Coronary artery (tissue), 2 donors: ENCODE measurements at regions not wholly inside any gene's neighbourhood (a gene's known extent, or its start where the extent isn't known, plus 50 kb on each side); places are given as distances from the start of the nearest gene placed in this dataset.

Source experiments
- DNase-seq: peaks from one replicate; pipeline ENCODE4 v3.0.0-alpha.2; 2017; ENCODE audit warnings: low spot score
- H3K27ac ChIP-seq, 2 donors: fragments of 200-600 bp; sonication (generic); one replicate each; pipeline ENCODE4 v1.5.1; 2016 to 2019
- H3K4me3 ChIP-seq: fragments of 200-600 bp; sonication (generic); 2 replicates; pipeline ENCODE4 v1.5.1; 2016; ENCODE audit warnings: mild to moderate bottlenecking, moderate library complexity
- TF ChIP-seq, protein P1 (sequence below): fragments of 200-600 bp; sonication (generic); IDR thresholded peaks from one replicate; pipeline ENCODE4 v1.5.1; 2019; ENCODE audit warnings: antibody characterized with exemption

DNA sequence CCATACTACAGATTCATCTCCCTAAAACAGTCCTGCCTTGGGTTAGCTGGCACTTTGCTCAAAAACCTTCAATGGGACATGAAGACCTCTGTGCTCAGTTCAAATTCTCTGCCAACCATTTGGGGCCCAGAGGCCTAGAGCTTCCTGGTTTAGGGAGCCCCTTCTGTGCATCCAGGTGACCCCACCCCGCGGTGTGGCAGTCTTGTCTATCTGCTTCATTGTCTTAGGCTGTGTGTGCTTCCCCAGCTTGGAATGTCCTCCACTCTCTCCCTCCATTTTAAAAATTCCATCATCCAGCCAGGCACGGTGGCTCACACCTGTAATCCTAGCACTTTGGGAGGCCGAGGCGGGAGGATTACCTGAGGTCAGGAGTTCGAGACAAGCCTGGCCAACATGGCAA lies 99.0 kb upstream of the NEO1 start:
- no peak overlapping the region for H3K4me3 ChIP-seq

DNA sequence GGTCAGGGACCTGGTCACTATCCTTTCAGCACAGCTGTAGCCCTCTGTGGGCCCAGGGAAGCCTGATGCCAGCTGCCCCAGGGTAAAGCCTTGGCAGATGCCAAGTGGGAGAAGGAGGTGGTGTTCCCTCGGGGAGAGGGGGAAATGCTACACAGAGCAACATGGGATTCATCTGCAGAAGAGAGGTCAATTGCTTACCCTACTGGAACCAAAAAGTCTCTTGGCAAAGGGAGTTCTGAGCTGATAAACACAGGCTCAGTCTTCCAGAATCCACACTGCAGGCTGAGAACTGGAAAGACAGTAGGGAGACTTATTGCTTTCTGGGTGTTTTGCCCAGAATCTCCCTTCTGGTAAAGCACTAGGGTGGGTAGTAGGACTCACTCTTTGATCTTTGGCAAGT lies 100.1 kb upstream of the NEO1 start:
- no peak overlapping the region for H3K4me3 ChIP-seq
- DNase-seq, result no peak
- TF ChIP-seq, protein P1, sequence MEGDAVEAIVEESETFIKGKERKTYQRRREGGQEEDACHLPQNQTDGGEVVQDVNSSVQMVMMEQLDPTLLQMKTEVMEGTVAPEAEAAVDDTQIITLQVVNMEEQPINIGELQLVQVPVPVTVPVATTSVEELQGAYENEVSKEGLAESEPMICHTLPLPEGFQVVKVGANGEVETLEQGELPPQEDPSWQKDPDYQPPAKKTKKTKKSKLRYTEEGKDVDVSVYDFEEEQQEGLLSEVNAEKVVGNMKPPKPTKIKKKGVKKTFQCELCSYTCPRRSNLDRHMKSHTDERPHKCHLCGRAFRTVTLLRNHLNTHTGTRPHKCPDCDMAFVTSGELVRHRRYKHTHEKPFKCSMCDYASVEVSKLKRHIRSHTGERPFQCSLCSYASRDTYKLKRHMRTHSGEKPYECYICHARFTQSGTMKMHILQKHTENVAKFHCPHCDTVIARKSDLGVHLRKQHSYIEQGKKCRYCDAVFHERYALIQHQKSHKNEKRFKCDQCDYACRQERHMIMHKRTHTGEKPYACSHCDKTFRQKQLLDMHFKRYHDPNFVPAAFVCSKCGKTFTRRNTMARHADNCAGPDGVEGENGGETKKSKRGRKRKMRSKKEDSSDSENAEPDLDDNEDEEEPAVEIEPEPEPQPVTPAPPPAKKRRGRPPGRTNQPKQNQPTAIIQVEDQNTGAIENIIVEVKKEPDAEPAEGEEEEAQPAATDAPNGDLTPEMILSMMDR, result no peak
- no peak overlapping the region for H3K27ac ChIP-seq

More for the DNA sequence above, 99.0 kb upstream of the NEO1 start:
- no peak overlapping the region for H3K27ac ChIP-seq
- TF ChIP-seq, protein P1, result no peak
- DNase-seq, result no peak

DNA sequence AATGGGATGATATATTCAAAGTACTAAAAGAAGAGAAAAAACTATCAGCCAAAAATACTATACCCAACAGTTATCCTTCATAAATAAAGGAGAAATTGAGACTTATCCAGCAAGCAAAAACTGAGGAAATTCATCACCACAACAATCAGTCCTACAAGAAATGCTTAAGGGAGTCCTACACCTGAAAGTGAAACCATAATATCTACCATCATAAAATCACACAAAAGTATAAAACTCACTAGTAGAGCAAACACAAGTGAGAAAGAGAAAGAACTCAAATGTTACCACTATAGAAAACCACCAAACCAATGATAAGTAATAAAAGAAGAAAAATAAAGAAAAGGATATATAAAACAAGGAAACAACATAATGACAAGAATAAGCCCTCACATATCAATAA lies 103.6 kb upstream of the NEO1 start:
- H3K4me3 ChIP-seq, result no peak overlapping the region
- TF ChIP-seq, protein P1, result no peak
- no peak overlapping the region for H3K27ac ChIP-seq
- DNase-seq, result no peak

- H3K4me3 ChIP-seq, result no peak overlapping the region
- TF ChIP-seq, protein P1, result no peak
- DNase-seq, result no peak
- H3K27ac ChIP-seq, result no peak overlapping the region
These were observed 104.6 kb upstream of the NEO1 start for GRCh38 chr15:72947709-72948108.

DNA sequence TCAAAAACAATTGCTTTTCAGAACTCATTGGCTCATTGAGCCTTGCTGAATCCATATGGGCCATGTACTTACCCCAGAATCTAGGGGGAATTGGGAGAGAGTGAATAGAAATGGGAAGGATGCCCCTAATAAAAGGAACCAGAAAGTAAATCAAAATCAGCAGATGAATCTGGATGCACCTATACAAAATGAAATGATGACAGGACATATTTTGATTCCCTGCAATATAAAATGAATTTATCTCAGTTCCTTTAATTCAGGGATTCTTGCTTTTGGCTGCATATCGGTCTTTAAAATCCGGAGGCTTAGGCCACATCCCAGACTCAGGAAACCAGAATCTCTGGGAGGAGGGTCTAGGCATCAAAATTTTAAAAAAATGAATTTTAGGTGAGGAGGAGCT lies 107.7 kb upstream of the NEO1 start:
- TF ChIP-seq, protein P1, result no peak
- Histone ChIP-seq H3K27ac (no peak overlapping the region), H3K4me3 (no peak overlapping the region)
- DNase-seq, result no peak

- Histone ChIP-seq H3K27ac (no peak overlapping the region), H3K4me3 (no peak overlapping the region)
- no peak for DNase-seq
- TF ChIP-seq, protein P1, result no peak
These were observed 112.0 kb upstream of the NEO1 start for GRCh38 chr15:72940229-72940622.

- no peak overlapping the region for H3K4me3 ChIP-seq
- DNase-seq, result no peak
- no peak overlapping the region for H3K27ac ChIP-seq
- TF ChIP-seq, protein P1, result no peak
These were observed 112.6 kb upstream of the NEO1 start for GRCh38 chr15:72939514-72940228.
